ENCODE measurements at regions not wholly inside any gene's neighbourhood (a gene's known extent, or its start where the extent isn't known, plus 50 kb on each side); places are given as distances from the start of the nearest gene placed in this dataset.

GRCh38 chr11:112644410-112645131 lies 316.6 kb upstream of the NCAM1 start:
- Histone ChIP-seq H3K4me2 (no peak overlapping the region), H3K27me3 (no peaks in the 10 kb centered on the region), H4K20me1 (ENCODE audit: insufficient read depth, poor library complexity, severe bottlenecking) (no peaks in the 10 kb centered on the region), H3K27ac (no peak overlapping the region), H3K9me3 (ENCODE audit: low read depth) (no peaks in the 10 kb centered on the region), H3K36me3 (replicated peaks; ENCODE audit: insufficient read depth, low read depth) (no peaks in the 10 kb centered on the region), H2AFZ (no peak overlapping the region), H3K9me2 (replicated peaks; ENCODE audit: insufficient read depth) (no peaks in the 10 kb centered on the region), H3K79me2 (no peaks in the 10 kb centered on the region), H3K4me3 (no peak overlapping the region), H3K4me1 (ENCODE audit: insufficient read depth) (no peaks in the 10 kb centered on the region)
- TF ChIP-seq EZH2phosphoT487 (IDR thresholded peaks at IDR 0.05; ENCODE audit: low read depth, severe bottlenecking, unreplicated experiment) (no peak), CTCF (IDR thresholded peaks at IDR 0.05; ENCODE audit: poor library complexity) (no peak), EZH2 (IDR thresholded peaks at IDR 0.05; ENCODE audit: borderline replicate concordance) (no peak)
- DNase-seq (ENCODE audit: low spot score): no peak
- 73% methylated on average over 5 of the region's 5 CpGs for WGBS (ENCODE audit: low lambda C conversion rate, missing lambda C conversion rate)

GRCh38 chr11:112649856-112650255 lies 311.4 kb upstream of the NCAM1 start:
- no peaks in the 10 kb centered on the region for H3K79me2 ChIP-seq
- no peak overlapping the region for H2AFZ ChIP-seq
- H4K20me1 ChIP-seq (ENCODE audit: insufficient read depth, poor library complexity, severe bottlenecking): no peaks in the 10 kb centered on the region
- no peaks in the 10 kb centered on the region for H3K9me3 ChIP-seq (ENCODE audit: low read depth)
- H3K27me3 ChIP-seq: no peaks in the 10 kb centered on the region
- H3K9me2 ChIP-seq (replicated peaks; ENCODE audit: insufficient read depth): no peaks in the 10 kb centered on the region
- WGBS (ENCODE audit: low lambda C conversion rate, missing lambda C conversion rate): 87% methylated on average over 6 of the region's 6 CpGs
- no peak overlapping the region for H3K4me3 ChIP-seq
- H3K4me1 ChIP-seq (ENCODE audit: insufficient read depth): no peaks in the 10 kb centered on the region
- TF ChIP-seq EZH2 (IDR thresholded peaks at IDR 0.05; ENCODE audit: borderline replicate concordance) (no peak), CTCF (IDR thresholded peaks at IDR 0.05; ENCODE audit: poor library complexity) (no peak), EZH2phosphoT487 (IDR thresholded peaks at IDR 0.05; ENCODE audit: low read depth, severe bottlenecking, unreplicated experiment) (no peak)
- no peak overlapping the region for H3K4me2 ChIP-seq
- H3K27ac ChIP-seq: no peak overlapping the region
- no peak for DNase-seq (ENCODE audit: low spot score)
- H3K36me3 ChIP-seq (replicated peaks; ENCODE audit: insufficient read depth, low read depth): no peaks in the 10 kb centered on the region

GRCh38 chr11:112650527-112650926 lies 310.7 kb upstream of the NCAM1 start:
- no peak for DNase-seq (ENCODE audit: low spot score)
- Histone ChIP-seq H3K4me1 (ENCODE audit: insufficient read depth) (no peaks in the 10 kb centered on the region), H4K20me1 (ENCODE audit: insufficient read depth, poor library complexity, severe bottlenecking) (no peaks in the 10 kb centered on the region), H3K79me2 (no peaks in the 10 kb centered on the region), H3K9me2 (replicated peaks; ENCODE audit: insufficient read depth) (no peaks in the 10 kb centered on the region), H3K36me3 (replicated peaks; ENCODE audit: insufficient read depth, low read depth) (no peaks in the 10 kb centered on the region), H2AFZ (no peak overlapping the region), H3K27ac (no peak overlapping the region), H3K4me2 (no peak overlapping the region), H3K4me3 (no peak overlapping the region), H3K27me3 (no peaks in the 10 kb centered on the region), H3K9me3 (ENCODE audit: low read depth) (no peaks in the 10 kb centered on the region)
- TF ChIP-seq CTCF (IDR thresholded peaks at IDR 0.05; ENCODE audit: poor library complexity): no peak
- no peak for TF ChIP-seq EZH2phosphoT487 (IDR thresholded peaks at IDR 0.05; ENCODE audit: low read depth, severe bottlenecking, unreplicated experiment)
- no peak for TF ChIP-seq EZH2 (IDR thresholded peaks at IDR 0.05; ENCODE audit: borderline replicate concordance)
- WGBS (ENCODE audit: low lambda C conversion rate, missing lambda C conversion rate): 87% methylated on average over 3 of the region's 3 CpGs

All from hepatocyte (in vitro differentiated cells).